Epithelial cell of prostate (primary cell): ENCODE measurements at regions not wholly inside any gene's neighbourhood (a gene's known extent, or its start where the extent isn't known, plus 50 kb on each side); places are given as distances from the start of the nearest gene placed in this dataset.

ENCODE experiments used
- DNase-seq: peaks from one replicate; pipeline ENCODE4 v3.0.0-alpha.2; 2011; ENCODE audit warnings: low read depth, low spot score
- H3K27ac ChIP-seq: fragments of 450-650 bp; 2 replicates; pipeline ENCODE4 v1.5.1; 2017; ENCODE audit warnings: mild to moderate bottlenecking

DNA sequence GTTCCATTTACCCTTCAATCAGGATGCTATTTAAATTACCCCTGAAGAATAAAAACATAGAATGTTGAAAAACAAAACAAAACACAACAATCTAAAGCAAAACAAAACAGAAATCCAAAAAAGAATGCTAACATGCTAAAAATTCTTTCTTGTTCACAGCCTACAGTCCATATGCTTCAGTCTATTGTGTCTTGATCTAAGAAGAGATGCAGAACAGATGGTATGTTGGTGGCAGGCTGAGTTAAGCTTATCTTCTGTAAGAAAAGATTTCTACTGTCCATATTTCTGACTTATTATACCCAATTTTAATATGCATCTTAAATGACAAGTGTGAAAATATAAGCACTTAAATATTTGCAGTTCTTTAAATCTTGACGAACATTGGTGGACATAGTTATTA is 356.1 kb upstream of the SLITRK1 start:
- DNase-seq, result no peak
- H3K27ac ChIP-seq, result no peak overlapping the region

DNA sequence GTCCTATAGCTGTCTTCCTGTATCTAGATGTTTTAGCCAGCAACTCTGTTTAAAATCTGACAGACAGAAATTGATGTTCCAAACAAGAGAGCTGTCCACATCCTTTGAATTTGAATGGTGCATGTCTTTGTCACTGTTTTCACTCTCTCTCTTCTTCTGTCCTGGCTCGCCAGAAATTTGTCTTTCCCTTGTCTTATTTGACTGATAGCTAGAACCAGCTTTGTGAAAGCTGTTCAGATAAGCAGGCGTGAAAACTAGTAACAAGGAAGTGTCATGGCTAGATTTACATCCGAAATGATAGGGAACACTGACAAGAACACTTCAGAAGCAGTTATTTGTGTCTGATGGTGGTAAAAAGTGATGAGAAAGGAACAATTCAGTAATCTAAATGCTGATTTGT is 354.9 kb upstream of the SLITRK1 start:
- no peak for DNase-seq
- no peak overlapping the region for H3K27ac ChIP-seq

DNA sequence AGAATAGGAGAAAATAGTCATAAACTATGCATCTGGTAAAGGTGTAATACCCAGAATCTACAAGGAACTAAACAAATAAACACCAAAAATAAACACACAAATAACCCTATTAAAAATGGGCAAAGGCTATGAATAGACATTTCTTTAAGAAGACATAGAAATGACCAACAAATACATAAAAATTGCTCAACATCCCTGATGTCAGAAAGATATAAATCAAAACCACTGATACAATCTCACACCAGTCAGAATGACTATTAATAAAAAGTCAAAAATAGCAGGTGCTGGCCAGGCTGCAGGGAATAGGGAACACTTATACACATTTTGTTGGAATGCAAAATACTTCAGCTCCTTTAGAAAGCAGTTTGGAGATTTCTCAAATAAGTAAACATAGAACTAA is 352.1 kb upstream of the SLITRK1 start:
- no peak overlapping the region for H3K27ac ChIP-seq
- DNase-seq, result no peak

DNA sequence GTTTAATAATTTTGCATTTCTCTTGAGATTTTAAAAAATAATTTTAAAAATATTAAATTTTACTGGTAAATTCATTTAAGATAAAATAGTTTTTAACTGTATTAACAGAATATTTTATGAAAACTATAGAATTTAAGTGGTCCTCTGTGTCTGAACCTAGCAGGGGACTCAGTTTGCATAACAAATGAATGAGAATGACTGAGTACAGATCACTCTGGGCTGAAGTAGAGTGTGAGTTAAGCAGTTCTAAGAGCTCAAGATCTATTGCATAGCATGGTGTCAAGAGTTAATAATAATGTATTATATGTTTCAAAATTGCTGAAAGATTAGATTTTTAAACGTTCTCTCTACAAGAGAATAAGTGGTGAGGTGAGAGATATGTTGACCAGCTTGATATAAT is 348.3 kb upstream of the SLITRK1 start:
- no peak overlapping the region for H3K27ac ChIP-seq
- no peak for DNase-seq

DNA sequence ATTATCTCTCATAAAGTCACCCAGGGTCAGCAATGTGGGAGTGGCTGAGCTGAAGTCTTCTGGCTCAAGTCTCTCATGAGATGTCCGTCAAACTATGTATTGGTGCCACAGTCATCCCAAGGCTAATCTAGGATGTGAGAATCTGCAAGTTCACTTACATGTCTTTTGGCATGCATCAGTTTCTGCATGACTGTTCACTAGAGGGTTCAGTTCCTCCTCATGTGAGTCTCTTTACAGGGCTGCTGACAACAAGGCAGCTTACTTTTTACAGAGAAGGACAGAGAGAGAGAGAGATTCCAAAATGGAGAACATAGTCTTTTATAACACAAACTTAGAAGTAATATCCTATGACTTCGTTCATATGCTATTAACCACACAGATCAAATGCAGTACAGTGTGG is 328.8 kb upstream of the SLITRK1 start:
- no peak overlapping the region for H3K27ac ChIP-seq
- no peak for DNase-seq

DNA sequence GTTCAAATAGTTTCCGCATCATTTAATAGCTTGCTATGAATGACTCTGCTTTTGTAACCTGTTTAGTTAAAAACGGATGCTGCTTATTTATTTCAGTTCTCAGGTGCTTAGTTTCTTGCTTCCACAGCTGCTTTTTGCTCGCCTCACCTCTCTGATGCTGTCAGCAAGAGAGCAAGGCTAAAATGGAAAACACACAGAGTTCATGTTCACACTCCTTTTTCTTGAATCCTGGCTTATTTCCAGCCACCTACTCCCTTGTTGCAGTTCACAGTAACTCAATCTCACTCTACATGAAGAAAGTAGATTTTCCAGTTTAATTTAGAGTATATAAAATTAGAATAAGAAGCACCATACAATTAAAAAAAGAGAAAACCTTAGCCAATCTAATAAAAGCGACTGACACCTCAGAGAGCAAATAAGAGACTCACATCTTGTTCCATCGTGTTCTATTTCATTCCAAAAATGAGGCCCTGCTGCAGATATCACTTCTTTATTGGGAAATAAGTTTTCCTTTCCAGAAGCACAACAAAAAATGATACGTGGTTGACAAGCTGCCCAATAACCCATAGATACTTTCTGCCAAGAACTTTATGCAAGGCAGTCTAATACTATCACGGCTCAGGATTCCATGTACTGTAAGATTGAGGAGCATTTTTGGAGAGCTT is 326.1 kb upstream of the SLITRK1 start:
- no peak for DNase-seq
- H3K27ac ChIP-seq, result no peak overlapping the region

DNA sequence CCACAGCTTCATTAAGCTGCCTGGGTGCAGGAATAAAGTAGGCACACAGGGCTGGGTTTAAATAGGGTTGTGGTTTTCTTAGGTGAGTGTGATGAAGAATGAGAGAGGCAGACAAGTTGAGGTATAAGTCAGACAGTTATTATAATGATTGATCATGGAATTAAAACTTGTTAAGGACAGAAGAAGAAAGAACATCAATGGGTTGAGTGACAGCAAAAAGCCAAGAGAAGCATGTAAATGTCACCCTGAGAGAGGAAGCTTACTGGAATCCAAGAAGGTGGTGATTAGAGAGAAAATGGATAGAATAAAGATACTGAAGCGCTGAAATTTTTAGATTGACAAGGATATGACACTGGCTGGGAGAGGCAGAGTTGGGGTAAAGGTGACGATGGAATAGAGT is 325.2 kb upstream of the SLITRK1 start:
- no peak overlapping the region for H3K27ac ChIP-seq

DNA sequence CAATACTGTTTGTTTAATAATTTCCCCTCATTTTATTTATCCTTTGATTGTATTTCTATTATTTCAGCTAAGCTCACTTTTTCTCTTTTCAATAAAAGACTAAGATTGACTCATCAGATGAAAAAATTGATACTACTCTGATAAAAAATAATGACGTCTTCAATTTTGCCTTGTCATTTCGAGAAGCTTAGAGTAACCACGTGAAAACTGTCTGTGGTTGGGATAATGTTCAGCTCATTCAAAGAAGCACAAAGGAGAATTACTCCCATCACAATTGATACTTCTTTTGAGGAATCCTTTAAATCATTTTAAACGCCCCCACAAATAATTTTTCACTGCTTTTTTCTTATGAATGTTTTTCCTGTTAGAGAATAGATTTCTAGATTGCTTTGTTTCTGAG is 318.7 kb upstream of the SLITRK1 start:
- DNase-seq, result no peak
- H3K27ac ChIP-seq, result no peak overlapping the region

More for the DNA sequence above, 325.2 kb upstream of the SLITRK1 start:
- no peak for DNase-seq

DNA sequence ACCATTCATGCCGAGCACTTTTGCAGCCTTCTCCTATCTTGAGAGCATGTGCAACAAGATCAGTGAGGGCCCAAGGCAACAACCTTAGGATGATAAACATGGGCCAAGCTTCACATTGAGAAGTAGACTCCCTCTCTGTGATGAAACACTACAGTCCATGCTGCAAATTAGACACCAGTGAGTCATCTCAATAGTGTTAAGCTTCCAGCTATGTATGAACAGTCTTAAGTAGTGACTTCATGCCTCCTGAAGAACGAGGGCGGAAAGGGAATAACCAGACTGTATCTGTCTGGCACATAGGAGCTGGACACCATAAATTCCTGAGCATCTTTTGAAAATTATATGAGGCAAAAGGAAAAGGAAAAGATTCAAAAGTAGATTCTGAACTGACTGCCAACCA is 309.9 kb upstream of the SLITRK1 start:
- no peak overlapping the region for H3K27ac ChIP-seq
- peak; percentile 37 for DNase-seq

DNA sequence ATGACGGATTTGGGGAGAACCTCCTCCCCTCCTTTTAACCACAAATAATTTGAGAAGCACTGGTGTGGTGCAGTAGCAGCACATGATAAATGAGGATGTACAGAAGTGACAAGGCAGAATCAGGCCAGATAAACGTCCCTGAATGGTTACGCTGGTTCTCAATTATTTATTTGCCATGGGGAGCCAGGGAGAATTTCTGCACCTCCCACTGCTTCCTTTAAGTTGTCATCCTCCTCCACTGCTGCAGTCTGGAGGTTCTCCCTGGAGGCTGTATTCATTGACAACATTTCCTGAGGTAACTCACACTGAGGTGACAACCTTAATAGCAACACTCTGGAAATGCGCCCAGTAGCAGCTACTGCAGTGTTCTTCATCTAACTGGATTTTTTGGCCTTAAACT is 308.9 kb upstream of the SLITRK1 start:
- H3K27ac ChIP-seq, result no peak overlapping the region
- no peak for DNase-seq

DNA sequence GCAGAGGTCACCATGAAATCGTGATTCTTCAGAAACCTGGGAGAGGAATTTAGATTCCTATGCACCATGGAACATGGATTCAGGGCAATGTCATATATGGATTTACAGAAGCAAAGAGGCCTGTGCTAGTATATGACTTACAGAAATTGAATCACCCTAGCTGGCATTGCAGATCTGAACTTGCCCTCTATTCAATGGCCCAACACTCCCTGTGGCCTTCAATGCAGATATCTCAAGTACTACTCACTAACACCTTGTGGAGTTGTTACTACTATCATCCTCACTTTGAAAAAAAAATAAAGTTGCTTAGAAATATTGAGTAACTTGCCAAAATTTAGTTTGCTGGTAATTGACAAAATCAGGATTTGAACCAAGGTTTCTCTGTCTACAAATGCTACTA is 305.4 kb upstream of the SLITRK1 start:
- no peak for DNase-seq
- no peak overlapping the region for H3K27ac ChIP-seq

DNA sequence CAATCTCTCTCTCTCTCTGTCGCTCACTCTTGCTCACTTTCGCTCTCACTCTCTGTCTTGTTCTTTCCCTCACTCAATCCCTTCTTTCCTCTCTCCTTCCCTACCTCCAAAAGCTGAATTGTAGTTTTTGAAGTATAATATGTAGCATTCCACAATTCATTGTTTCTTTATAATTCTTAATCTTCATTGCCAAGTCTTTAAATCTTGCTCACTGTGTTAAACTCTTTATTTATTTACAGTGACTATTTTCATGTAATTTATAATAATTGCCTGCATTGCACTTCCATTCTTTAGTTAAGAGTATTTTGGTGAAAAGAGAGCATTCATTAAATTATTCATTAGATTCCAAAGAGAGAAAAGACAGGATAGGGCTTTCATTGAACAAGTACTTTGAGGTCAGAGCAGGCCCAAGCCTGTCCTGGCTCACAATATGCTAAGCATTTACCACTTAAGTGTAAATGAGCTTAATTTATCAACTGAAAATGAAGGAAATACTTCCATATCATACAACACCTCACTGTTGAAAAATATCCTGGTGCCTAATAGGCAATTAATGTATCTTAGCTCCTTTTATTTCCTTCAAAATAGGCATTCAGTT is 257.4 kb upstream of the SLITRK1 start:
- no peak for DNase-seq
- no peak overlapping the region for H3K27ac ChIP-seq

DNA sequence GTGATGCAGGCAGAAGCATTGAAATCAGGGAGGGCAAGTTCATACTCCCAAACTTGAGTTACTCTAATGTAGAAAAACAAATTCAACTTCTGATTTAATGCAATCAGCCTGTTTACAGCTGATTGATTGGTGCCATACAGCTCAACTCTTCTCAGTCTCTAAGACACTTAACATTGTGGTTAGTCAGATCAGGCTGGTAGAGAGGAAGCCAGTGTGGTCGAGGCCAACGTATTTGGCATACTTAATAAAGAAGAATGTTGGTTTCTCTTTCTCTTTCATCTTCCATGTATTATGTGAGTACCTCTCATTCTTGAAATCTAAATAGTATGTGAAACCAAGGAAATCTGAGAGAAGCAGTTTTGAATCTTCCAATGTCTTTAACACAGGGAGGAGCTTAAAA is 255.0 kb upstream of the SLITRK1 start:
- DNase-seq, result no peak
- H3K27ac ChIP-seq, result no peak overlapping the region

DNA sequence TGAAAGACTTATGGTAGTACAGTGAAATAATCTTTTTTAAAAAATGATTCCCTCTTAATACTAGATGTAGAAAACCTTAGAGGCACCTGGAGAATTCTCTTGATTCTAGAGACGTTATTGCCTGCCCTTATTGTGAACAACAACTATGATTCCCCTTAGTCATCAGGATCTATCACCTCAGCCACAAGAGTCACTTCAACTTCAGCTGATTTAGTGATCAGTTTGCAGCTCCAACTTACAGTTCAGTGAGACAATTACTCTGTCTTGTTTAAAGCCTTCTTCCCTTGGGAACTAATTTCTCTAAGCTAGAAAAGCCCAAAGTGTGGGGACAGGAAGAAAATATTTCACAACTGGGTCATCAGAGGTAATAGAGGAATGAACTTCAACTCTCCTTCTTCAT is 254.3 kb upstream of the SLITRK1 start:
- no peak for DNase-seq
- H3K27ac ChIP-seq, result no peak overlapping the region

DNA sequence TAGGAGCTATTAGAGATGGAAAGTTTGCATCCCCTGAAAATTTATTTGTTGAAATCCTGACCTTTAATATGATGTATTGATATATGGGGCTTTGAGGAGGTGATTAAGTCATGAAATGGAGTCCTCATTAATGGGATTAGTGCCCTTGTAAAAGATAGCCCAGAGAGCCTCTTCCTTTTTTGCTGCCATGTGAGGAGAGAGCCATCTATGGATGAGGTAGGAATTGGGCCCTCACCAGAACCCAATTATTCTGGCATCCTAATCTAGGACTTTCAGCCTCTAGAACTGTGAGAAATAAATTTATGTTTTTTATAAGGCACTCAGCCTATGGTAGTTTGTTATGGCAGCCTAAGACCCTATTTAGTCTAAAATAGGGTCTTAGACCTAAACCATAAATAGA is 250.2 kb upstream of the SLITRK1 start:
- no peak overlapping the region for H3K27ac ChIP-seq
- no peak for DNase-seq

DNA sequence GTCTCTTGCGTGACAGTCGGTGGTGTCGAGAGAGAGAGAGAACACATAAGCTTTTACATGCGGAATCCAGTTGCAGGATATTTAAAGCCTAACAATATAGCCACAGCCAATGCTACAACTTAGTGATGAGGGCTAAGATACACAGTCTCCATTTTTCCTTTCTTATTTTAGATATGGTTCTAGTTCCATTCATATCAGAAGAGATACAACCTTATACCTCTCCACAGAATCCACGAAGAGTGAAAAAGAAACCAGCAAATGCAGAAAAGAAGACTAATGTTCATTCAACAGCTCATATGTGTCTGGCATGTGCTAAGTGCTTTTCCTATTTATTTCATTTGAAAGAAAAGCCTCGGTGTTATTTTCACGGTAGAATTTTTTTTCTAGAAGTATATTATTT is 249.0 kb upstream of the SLITRK1 start:
- no peak for DNase-seq
- no peak overlapping the region for H3K27ac ChIP-seq

DNA sequence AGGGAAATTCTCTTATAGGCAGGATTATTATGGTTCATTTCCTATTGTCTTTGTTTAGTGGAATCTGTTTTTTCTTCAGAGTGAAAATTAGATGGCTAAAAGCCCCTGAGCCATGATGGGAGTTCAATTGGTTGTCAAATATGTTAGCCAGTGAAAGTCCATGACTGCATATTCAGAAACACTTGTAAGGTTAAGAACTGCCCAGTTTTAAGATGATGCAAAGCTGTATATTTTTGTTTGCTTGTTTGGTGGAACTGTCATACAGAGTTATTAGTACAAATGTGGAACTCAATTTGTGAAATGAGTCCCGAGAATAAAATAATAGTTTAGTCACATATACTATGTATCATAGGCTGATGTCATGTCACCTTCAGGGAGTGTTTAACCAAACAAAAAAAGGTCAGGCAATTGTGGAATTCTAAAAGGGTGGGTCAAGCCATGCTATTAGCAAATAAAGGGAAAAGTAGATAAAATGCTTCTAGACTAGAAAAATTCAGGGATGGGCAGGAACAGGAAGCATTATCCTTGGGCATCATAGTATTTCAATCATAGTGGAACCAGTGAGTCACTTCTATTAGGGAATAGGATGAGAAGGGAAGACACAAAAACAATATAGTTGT is 248.3 kb upstream of the SLITRK1 start:
- DNase-seq, result no peak
- no peak overlapping the region for H3K27ac ChIP-seq

DNA sequence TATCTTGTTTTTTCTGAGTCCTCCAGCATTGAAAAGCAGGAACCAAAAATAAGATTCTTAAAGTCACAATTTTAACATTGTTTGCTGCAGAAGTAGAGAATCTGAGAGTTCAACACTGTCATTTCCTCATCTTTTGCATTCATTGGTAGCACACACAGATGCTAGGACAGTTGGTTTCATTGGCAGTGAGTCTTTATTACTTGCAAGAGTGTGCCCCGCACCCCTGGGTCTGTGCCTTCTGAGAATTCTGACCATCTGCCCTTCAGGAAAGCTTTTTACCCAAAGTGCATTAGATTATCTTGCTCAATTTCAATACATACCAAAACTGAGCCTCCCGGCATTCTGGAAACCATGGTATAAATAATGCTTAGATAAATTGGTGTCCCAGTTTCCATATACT is 247.7 kb upstream of the SLITRK1 start:
- no peak overlapping the region for H3K27ac ChIP-seq
- no peak for DNase-seq

DNA sequence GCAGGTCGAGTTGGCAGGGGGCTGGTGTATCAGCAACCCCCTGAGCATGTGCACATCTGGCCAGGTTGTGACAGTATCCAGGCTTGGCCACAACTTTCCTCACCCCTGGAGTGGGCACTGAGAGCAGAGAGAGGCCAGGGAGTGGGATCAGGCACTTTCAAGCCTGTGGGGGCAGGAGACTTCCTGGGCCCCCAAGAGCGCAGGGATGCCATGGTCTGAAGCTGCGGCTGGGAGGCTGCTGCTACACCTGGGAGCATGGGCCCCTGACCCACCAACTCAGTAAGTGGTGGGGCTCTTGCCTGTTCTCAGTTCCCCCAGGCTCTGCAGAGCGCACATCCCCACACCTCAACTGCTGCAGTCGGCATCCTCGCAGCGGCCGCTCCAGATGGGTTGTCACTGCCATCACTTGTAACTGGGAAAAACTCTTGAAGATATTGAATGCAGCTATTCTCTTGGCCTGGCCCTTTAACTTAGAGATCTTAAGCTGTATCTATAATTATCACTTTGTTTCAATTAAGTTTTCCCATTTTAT is 245.4 kb upstream of the SLITRK1 start:
- no peak for DNase-seq
- no peak overlapping the region for H3K27ac ChIP-seq

DNA sequence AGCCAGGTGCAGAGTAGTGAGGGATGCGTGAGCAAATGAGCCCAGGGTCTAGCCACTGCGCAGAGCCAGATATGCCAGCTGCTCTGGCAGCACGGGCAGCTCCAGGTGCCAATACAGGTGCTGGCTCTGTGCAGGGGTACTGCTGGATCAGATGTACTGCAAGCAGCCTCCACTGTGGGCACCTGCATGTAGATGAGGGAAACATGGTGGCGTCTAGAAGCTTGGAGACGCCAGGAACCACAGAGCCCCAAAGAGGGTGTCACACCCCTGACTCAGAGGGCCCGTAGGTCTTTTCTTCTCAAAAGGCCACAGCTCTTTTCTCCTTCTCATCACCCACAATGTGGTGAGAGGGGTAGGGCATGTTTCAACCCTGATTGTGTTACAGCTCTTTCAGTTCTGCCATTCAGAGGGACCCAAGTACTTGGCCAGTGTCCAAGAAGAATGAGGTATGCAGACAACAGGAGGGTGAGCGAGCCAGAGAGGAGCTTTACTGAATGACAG is 244.4 kb upstream of the SLITRK1 start:
- no peak for DNase-seq
- H3K27ac ChIP-seq, result no peak overlapping the region

DNA sequence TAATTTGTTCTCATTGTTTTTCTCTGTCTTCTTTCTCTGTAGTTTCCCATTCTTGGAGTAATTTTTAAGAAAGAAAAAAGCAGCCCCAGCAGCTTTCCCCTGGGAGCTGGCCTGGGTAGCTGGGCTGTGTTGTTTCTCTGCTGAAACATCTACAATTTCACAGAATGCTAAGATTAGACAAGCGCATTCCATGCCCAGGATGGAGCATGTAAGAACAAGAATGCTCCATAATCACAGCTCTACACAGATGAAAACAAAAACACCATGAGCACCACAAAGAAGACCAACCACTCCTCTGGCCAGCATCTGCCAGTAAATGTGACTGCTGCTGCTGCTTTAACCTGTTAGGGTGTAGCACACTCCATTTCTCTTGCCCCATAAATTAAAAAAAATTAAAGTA is 239.2 kb upstream of the SLITRK1 start:
- no peak overlapping the region for H3K27ac ChIP-seq
- DNase-seq, result no peak
